ENCODE measurements at regions not wholly inside any gene's neighbourhood (a gene's known extent, or its start where the extent isn't known, plus 50 kb on each side); places are given as distances from the start of the nearest gene placed in this dataset.

DNA sequence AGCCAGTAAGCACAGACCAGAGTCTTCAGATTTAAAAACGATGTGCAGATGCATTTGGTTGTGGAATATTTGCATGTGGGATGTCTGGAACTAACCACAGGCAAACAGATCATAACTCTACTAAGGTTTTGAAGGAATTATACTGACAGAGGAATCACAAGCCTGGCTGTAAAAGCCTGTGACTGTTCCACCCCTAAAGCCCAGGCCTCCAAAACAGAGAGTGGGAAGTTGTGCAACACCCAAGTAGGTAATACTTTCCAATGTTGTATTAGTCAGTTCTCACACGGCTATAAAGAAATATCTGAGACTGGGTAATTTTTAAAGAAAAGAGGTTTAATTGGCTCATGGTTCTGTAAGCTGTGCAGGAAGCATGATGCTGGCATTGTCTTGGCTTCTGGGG is 68.1 kb upstream of the DCD start:
- TF ChIP-seq CEBPB (IDR thresholded peaks at IDR 0.05) (0 out of 2 replicates have a peak, but pooled peaks have one; percentile 5), FOXM1 (IDR thresholded peaks at IDR 0.05; ENCODE audit: borderline replicate concordance, low read depth) (no peak), NFIC (IDR thresholded peaks at IDR 0.05) (no peak), TAF1 (IDR thresholded peaks at IDR 0.05; ENCODE audit: low read depth) (no peak), CREB1 (IDR thresholded peaks at IDR 0.05; ENCODE audit: low read depth) (no peak), YY1 (IDR thresholded peaks at IDR 0.05; ENCODE audit: low read depth) (no peak), EP300 (IDR thresholded peaks at IDR 0.05; ENCODE audit: borderline replicate concordance) (no peak), TEAD4 (IDR thresholded peaks at IDR 0.05) (no peak), TCF12 (IDR thresholded peaks at IDR 0.05; ENCODE audit: low read depth) (no peak), EGR1 (IDR thresholded peaks at IDR 0.05) (no peak), RAD21 (IDR thresholded peaks at IDR 0.05; ENCODE audit: low read depth) (no peak)
- TF ChIP-seq, protein P1, sequence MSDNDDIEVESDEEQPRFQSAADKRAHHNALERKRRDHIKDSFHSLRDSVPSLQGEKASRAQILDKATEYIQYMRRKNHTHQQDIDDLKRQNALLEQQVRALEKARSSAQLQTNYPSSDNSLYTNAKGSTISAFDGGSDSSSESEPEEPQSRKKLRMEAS (IDR thresholded peaks at IDR 0.05) = no peak
- TF ChIP-seq, protein P2, sequence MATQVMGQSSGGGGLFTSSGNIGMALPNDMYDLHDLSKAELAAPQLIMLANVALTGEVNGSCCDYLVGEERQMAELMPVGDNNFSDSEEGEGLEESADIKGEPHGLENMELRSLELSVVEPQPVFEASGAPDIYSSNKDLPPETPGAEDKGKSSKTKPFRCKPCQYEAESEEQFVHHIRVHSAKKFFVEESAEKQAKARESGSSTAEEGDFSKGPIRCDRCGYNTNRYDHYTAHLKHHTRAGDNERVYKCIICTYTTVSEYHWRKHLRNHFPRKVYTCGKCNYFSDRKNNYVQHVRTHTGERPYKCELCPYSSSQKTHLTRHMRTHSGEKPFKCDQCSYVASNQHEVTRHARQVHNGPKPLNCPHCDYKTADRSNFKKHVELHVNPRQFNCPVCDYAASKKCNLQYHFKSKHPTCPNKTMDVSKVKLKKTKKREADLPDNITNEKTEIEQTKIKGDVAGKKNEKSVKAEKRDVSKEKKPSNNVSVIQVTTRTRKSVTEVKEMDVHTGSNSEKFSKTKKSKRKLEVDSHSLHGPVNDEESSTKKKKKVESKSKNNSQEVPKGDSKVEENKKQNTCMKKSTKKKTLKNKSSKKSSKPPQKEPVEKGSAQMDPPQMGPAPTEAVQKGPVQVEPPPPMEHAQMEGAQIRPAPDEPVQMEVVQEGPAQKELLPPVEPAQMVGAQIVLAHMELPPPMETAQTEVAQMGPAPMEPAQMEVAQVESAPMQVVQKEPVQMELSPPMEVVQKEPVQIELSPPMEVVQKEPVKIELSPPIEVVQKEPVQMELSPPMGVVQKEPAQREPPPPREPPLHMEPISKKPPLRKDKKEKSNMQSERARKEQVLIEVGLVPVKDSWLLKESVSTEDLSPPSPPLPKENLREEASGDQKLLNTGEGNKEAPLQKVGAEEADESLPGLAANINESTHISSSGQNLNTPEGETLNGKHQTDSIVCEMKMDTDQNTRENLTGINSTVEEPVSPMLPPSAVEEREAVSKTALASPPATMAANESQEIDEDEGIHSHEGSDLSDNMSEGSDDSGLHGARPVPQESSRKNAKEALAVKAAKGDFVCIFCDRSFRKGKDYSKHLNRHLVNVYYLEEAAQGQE (IDR thresholded peaks at IDR 0.05; ENCODE audit: low read depth) = no peak

Data from Ishikawa (cell line).